Neural progenitor cell (in vitro differentiated cells): ENCODE measurements at regions not wholly inside any gene's neighbourhood (a gene's known extent, or its start where the extent isn't known, plus 50 kb on each side); places are given as distances from the start of the nearest gene placed in this dataset.

Experiments used
- EZH2 ChIP-seq: fragments of 200-600 bp; sonication (generic); IDR thresholded peaks from 2 replicates; pipeline ENCODE4 v1.6.1; 2017; ENCODE audit warnings: antibody characterized with exemption, mild to moderate bottlenecking, moderate library complexity
- TF ChIP-seq, protein P1 (sequence below): fragments of 200-600 bp; sonication (generic); IDR thresholded peaks from 2 replicates; pipeline ENCODE4 v1.5.1; 2017; ENCODE audit warnings: antibody characterized with exemption, mild to moderate bottlenecking

DNA sequence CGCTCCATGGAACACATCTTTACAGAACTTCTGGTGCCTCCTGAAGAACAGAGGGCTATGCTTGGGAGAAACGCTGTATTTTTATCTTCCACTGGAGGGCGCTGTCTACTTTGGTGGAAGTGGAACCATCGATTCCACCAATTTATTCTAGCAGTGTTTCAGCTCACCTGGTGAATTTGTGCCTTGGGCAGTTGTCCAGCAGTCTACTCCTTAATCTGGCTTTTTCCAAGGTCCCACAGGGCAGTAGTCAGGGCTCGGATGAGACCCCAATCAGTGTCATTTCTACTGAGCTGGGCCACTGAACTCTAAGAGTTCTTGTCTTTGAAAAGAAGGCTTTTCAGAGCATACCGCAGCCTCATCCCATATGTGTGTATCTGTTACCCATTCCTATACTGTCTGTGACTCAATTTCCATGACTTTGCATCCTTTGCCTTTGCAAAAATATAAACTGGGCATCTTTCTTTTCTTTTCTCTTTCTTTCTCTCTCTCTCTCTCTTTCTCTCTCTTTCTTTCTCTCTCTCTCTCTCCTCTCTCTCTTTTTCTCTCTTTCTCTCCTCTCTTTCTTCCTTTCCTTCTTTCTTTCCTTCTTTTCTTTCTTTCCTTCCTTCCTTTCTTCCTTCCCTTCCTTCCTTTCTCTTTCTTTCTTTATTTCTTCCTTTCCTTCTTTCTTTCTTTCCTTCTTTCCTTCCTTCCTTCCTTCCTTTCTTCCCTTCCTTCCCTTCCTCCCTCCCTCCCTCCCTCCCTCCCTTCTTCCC is 138.4 kb upstream of the ZNF618 start:
- TF ChIP-seq, protein P1, sequence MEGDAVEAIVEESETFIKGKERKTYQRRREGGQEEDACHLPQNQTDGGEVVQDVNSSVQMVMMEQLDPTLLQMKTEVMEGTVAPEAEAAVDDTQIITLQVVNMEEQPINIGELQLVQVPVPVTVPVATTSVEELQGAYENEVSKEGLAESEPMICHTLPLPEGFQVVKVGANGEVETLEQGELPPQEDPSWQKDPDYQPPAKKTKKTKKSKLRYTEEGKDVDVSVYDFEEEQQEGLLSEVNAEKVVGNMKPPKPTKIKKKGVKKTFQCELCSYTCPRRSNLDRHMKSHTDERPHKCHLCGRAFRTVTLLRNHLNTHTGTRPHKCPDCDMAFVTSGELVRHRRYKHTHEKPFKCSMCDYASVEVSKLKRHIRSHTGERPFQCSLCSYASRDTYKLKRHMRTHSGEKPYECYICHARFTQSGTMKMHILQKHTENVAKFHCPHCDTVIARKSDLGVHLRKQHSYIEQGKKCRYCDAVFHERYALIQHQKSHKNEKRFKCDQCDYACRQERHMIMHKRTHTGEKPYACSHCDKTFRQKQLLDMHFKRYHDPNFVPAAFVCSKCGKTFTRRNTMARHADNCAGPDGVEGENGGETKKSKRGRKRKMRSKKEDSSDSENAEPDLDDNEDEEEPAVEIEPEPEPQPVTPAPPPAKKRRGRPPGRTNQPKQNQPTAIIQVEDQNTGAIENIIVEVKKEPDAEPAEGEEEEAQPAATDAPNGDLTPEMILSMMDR, result peak; percentile 91
- no peak for TF ChIP-seq EZH2
